WTC11 (cell line): ENCODE measurements at regions not wholly inside any gene's neighbourhood (a gene's known extent, or its start where the extent isn't known, plus 50 kb on each side); places are given as distances from the start of the nearest gene placed in this dataset.

Experiments used
- ATAC-seq: fragments of 200-7000 bp; cut with Tn5 transposase; 2 replicates; pipeline ENCODE4 v1.10.0; 2021; ENCODE audit warnings: mild to moderate bottlenecking, moderate library complexity
- CTCF ChIA-PET: fragments of 300-600 bp; sonication (Branson Sonifier 250); formaldehyde crosslinking; loops from one replicate; lab custom pipeline; 2021; ENCODE audit warnings: antibody characterized with exemption; lab: Charles Lee
- POLR2A ChIA-PET: fragments of 350-600 bp; sonication (Branson Sonifier 250); formaldehyde crosslinking; loops from one replicate; lab custom pipeline; 2021; ENCODE audit warnings: antibody characterized with exemption; lab: Charles Lee
- DNase-seq: peaks from one replicate; pipeline ENCODE4 v3.0.0; 2021; ENCODE audit warnings: low spot score
- H3K27ac Mint-ChIP-seq: 2 replicates; pipeline ENCODE4 v1.8.0; 2021; ENCODE audit warnings: mixed read lengths
- H3K27me3 Mint-ChIP-seq: 2 replicates; pipeline ENCODE4 v1.8.0; 2021; ENCODE audit warnings: low read depth, mild to moderate bottlenecking, moderate library complexity, mixed read lengths
- H3K36me3 Mint-ChIP-seq: 2 replicates; pipeline ENCODE4 v1.8.0; 2021; ENCODE audit warnings: mixed read lengths
- H3K4me1 Mint-ChIP-seq: 2 replicates; pipeline ENCODE4 v1.8.0; 2022; ENCODE audit warnings: mixed read lengths
- H3K4me3 Mint-ChIP-seq: 2 replicates; pipeline ENCODE4 v1.8.0; 2021; ENCODE audit warnings: mild to moderate bottlenecking, moderate library complexity, mixed read lengths
- H3K9me3 Mint-ChIP-seq: 2 replicates; pipeline ENCODE4 v1.8.0; 2021; ENCODE audit warnings: mixed read lengths
- AR ChIP-seq: fragments of 250-450 bp; sonication (Bioruptor Pico); IDR thresholded peaks from 2 replicates; pipeline ENCODE4 v1.9.0; 2021; ENCODE audit warnings: mild to moderate bottlenecking
- ATF2 ChIP-seq: sonication (generic); formaldehyde crosslinking; IDR thresholded peaks from 2 replicates; pipeline ENCODE4 v1.8.1; 2022; ENCODE audit warnings: low read depth, missing genetic modification reagents, borderline replicate concordance
- CBFB ChIP-seq: sonication (generic); formaldehyde crosslinking; IDR thresholded peaks from 2 replicates; pipeline ENCODE4 v1.8.1; 2022; ENCODE audit warnings: mild to moderate bottlenecking, low read depth, missing genetic modification reagents
- CREM ChIP-seq: sonication (generic); formaldehyde crosslinking; IDR thresholded peaks from 2 replicates; pipeline ENCODE4 v1.8.1; 2022; ENCODE audit warnings: mild to moderate bottlenecking, missing genetic modification reagents, moderate library complexity
- FOXP1 ChIP-seq: sonication (generic); formaldehyde crosslinking; IDR thresholded peaks from 2 replicates; pipeline ENCODE4 v1.8.0; 2022; ENCODE audit warnings: missing genetic modification reagents, mild to moderate bottlenecking, moderate library complexity, borderline replicate concordance
- FOXP4 ChIP-seq: sonication (generic); formaldehyde crosslinking; IDR thresholded peaks from 2 replicates; pipeline ENCODE4 v1.8.0; 2022; ENCODE audit warnings: mild to moderate bottlenecking, missing genetic modification reagents
- MYBL2 ChIP-seq: sonication (generic); formaldehyde crosslinking; IDR thresholded peaks from 2 replicates; pipeline ENCODE4 v1.8.1; 2023; ENCODE audit warnings: mild to moderate bottlenecking, moderate library complexity, missing genetic modification reagents
- OVOL2 ChIP-seq: fragments of 250-450 bp; sonication (Bioruptor Pico); IDR thresholded peaks from 2 replicates; pipeline ENCODE4 v1.9.0; 2021; ENCODE audit warnings: mild to moderate bottlenecking, borderline replicate concordance
- RELA ChIP-seq: sonication (generic); formaldehyde crosslinking; IDR thresholded peaks from 2 replicates; pipeline ENCODE4 v1.8.1; 2022; ENCODE audit warnings: missing genetic modification reagents, mild to moderate bottlenecking, borderline replicate concordance
- SOX15 ChIP-seq: fragments of 250-450 bp; sonication (Bioruptor Pico); IDR thresholded peaks from 2 replicates; pipeline ENCODE4 v1.9.0; 2021; ENCODE audit warnings: mild to moderate bottlenecking
- SP1 ChIP-seq: sonication (generic); formaldehyde crosslinking; conservative IDR thresholded peaks from 2 replicates; pipeline ENCODE4 v1.8.1; 2022; ENCODE audit warnings: missing genetic modification reagents
- TCF7 ChIP-seq: sonication (generic); formaldehyde crosslinking; IDR thresholded peaks from 2 replicates; pipeline ENCODE4 v1.8.0; 2022; ENCODE audit warnings: mild to moderate bottlenecking, low read depth, missing genetic modification reagents, moderate library complexity
- USF1 ChIP-seq: sonication (generic); formaldehyde crosslinking; IDR thresholded peaks from 2 replicates; pipeline ENCODE4 v1.8.0; 2022; ENCODE audit warnings: mild to moderate bottlenecking, missing genetic modification reagents
- ZBTB43 ChIP-seq: sonication (generic); formaldehyde crosslinking; IDR thresholded peaks from 2 replicates; pipeline ENCODE4 v1.8.1; 2023; ENCODE audit warnings: mild to moderate bottlenecking, missing genetic modification reagents
- ZNF121 ChIP-seq: sonication (generic); formaldehyde crosslinking; IDR thresholded peaks from 2 replicates; pipeline ENCODE4 v1.8.0; 2023; ENCODE audit warnings: missing genetic modification reagents
- ZNF232 ChIP-seq: sonication (generic); formaldehyde crosslinking; IDR thresholded peaks from 2 replicates; pipeline ENCODE4 v1.8.0; 2022; ENCODE audit warnings: mild to moderate bottlenecking, missing genetic modification reagents
- ZNF512 ChIP-seq: sonication (generic); formaldehyde crosslinking; IDR thresholded peaks from 2 replicates; pipeline ENCODE4 v1.8.1; 2022; ENCODE audit warnings: missing genetic modification reagents, borderline replicate concordance

GRCh38 chr10:130484468-130485180 lies 348.4 kb downstream of the GLRX3 start:
- H3K36me3 Mint-ChIP-seq, result peaks cover 57% of the 10 kb centered on the region
- TF ChIP-seq SOX15 (CRISPR knock-in tag), result no peak
- TF ChIP-seq, all 79 proteins: peak for 0
- Mint-ChIP-seq H3K27me3 (peaks cover 6% of the 10 kb centered on the region), H3K9me3 (peaks cover 52% of the 10 kb centered on the region), H3K4me1 (no peaks in the 10 kb centered on the region), H3K27ac (no peak overlapping the region), H3K4me3 (no peak overlapping the region)
- ChIA-PET CTCF (no interaction called here), POLR2A (no interaction called here)
- no peak for ATAC-seq
- DNase-seq, result no peak

GRCh38 chr10:130485236-130485957 lies 349.2 kb downstream of the GLRX3 start:
- Mint-ChIP-seq H3K27ac (no peak overlapping the region), H3K27me3 (peaks cover 7% of the 10 kb centered on the region), H3K9me3 (peaks cover 53% of the 10 kb centered on the region), H3K4me3 (no peak overlapping the region), H3K4me1 (no peaks in the 10 kb centered on the region), H3K36me3 (peaks cover 56% of the 10 kb centered on the region)
- DNase-seq (no peak), ATAC-seq (no peak)
- ChIA-PET CTCF (no interaction called here), POLR2A (no interaction called here)
- TF ChIP-seq CBFB (CRISPR knock-in tag) (no peak), ZBTB43 (CRISPR knock-in tag) (no peak)

- CTCF ChIA-PET, result no interaction called here
- no peak overlapping the region for H3K4me3 Mint-ChIP-seq
- no peaks in the 10 kb centered on the region for H3K4me1 Mint-ChIP-seq
- POLR2A ChIA-PET, result no interaction called here
- H3K27me3 Mint-ChIP-seq, result peaks cover 10% of the 10 kb centered on the region
- peaks cover 57% of the 10 kb centered on the region for H3K36me3 Mint-ChIP-seq
- TF ChIP-seq MYBL2 (CRISPR knock-in tag), result no peak
- no peak for TF ChIP-seq ZNF121 (CRISPR knock-in tag)
- TF ChIP-seq FOXP1 (CRISPR knock-in tag), result no peak
- no peak for TF ChIP-seq ZNF512
- no peak for TF ChIP-seq ATF2
- no peak for TF ChIP-seq USF1
- no peak for TF ChIP-seq SP1 (CRISPR knock-in tag)
- no peak for TF ChIP-seq ZNF232 (CRISPR knock-in tag)
- TF ChIP-seq RELA (CRISPR knock-in tag), result no peak
- no peak for TF ChIP-seq TCF7
- TF ChIP-seq AR (CRISPR knock-in tag), result no peak
- no peak for TF ChIP-seq CREM (CRISPR knock-in tag)
- TF ChIP-seq FOXP4, result no peak
- no peak for TF ChIP-seq OVOL2 (CRISPR knock-in tag)
- TF ChIP-seq, all 79 proteins: peak for 0
- DNase-seq, result no peak
- peaks cover 54% of the 10 kb centered on the region for H3K9me3 Mint-ChIP-seq
- no peak for ATAC-seq
- H3K27ac Mint-ChIP-seq, result no peak overlapping the region
These were observed 350.0 kb downstream of the GLRX3 start for GRCh38 chr10:130485958-130486895.
